Amniotic epithelial cell (primary cell): ENCODE measurements at regions not wholly inside any gene's neighbourhood (a gene's known extent, or its start where the extent isn't known, plus 50 kb on each side); places are given as distances from the start of the nearest gene placed in this dataset.
A peak's percentile ranks its signal among the peaks of the same experiment; 100 is the strongest.

ENCODE experiments used
- DNase-seq: peaks from one replicate; pipeline ENCODE4 v3.0.0-alpha.2; 2010; ENCODE audit warnings: low read depth

DNA sequence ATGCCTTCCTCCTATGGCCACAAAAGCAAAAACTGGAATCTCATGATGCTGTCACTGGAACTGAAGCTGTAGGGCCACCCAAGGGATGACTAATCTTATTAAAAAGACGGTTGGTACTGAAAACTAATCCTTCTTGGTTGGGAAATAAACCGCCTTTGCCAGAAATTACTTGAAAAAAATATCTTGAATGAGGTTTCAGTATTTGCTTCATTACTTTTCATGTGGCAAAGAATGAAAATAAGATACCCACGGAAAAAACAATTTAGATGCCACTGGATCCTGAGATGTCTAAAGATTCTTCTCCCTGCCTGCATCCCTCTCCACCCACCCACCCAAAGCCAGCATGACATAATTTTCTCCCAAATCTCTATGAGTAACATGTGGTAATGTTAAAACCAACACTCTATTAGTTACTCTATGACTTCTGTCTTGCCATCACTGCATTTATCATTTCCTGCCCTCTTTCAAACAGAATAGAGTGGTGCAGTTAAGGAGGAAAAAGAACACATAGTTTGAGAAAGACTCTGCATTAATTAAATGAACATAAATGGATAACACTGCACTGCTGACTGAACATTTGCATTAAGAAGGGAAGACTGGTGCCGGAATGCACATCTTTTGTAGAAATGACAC lies 111.8 kb upstream of the DPH6 start:
- DNase-seq: peak; percentile 54

DNA sequence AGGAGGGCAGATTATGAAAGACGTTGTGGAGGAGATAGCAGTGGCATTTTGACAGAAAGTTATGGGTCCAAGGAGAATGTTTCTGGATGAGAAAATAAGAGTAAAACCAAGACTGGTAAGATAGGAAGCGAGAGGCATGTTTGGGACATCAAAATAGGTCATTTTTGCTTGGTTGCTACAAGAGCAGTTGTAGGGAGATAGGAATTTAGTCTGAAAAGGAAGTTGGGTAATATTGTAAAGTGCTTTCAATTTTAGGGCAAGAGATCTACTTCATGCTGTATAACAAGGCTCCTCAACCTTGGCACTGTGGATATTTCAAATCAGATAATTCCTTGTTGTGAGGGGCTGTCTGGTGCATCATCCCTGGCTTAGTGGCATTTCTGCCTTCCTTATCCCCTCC lies 118.0 kb upstream of the DPH6 start:
- DNase-seq: peak; percentile 34

DNA sequence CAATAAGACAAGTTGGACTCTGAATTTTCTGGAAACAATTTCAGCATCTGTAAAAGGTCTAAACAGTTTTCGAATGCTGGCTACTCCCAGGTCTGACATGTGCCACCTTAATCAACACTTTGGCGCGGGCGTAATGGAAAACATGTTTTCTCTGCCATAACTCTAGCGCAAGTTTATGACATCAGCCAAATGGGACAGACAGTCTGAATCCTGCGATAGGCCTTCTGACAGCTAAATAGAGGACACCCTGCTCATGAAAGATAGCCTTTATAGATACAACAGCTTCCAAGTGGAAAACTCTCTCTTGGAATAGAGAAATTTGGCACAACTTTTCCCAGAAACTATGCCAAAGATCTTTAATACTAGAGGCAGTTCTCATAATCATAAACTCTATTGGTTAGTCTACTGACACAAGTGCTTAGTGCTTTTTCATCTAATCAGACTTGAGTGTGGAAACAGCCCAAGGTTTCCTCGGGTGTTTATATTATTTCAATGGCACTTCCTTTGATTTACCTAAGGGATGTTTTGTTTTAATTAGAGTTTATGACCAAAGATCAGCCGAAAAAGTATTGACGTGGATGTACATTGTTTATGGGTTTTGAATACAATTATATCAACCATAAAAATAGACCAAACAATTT lies 120.1 kb upstream of the DPH6 start:
- no peak for DNase-seq

DNA sequence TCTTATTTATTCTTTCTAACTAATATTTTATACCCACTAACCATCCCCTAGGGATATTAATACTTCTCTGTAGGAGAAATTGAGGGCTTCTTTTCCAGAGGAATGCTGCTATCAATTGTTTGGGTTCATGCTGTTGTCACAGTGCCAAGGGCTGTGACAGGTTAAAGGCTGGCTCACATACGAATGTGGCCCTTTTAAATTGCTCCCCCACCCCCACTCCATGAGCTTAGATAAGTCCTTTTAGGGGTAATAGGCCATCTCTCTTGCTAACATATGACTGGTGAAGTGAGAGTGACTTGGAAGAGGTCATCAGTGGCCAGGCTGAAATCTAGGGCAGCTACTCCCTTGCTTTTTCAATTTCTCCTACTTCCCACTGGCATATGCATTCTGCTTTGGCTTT lies 121.9 kb upstream of the DPH6 start:
- no peak for DNase-seq

DNA sequence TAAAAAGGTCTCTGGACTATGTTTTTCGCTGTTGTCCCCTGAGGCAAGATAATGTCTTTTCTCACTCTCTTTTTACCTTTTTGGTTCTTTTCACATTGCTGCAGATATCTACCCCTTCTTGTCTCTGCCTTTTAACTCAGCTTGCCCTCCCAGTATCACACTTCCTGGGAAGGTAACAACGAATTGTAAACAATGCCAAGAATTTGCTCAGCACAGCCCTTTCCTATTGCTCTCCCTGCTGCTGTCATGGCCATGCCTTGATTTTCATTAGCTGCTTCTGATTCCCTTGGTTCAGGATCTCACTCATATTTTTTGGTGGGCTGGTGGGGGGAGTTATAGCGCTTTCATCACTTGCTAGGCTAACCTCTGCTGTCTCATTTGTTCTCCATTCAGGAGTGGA lies 123.1 kb upstream of the DPH6 start:
- no peak for DNase-seq

DNA sequence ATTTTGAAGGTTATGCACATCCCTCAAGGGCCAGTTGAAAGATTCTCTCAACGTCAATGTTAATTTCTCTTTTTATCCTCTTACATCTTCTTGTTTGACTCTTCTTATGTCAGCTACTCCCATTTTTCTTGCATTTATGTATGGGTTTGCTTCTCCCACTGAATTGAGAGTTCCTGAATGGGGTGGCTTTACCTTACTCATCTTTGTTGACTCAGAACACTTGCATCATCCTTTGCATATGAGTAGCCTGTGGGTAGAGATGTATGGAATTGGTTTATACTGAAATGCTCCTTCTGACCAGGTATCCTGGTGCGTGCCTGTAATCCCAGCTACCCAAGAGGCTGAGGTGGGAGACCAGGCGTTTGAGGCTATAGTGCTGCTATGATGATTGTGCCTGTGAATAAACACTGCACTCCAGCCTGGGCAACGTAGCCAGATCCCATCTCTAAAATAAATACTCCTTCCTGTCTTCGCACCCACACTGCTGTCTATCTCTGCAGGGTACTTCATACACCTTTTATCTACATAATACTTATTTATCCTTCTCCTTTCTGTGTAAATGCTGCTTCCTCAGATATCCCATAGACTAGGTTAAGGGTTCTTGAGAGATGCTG lies 123.6 kb upstream of the DPH6 start:
- no peak for DNase-seq

DNA sequence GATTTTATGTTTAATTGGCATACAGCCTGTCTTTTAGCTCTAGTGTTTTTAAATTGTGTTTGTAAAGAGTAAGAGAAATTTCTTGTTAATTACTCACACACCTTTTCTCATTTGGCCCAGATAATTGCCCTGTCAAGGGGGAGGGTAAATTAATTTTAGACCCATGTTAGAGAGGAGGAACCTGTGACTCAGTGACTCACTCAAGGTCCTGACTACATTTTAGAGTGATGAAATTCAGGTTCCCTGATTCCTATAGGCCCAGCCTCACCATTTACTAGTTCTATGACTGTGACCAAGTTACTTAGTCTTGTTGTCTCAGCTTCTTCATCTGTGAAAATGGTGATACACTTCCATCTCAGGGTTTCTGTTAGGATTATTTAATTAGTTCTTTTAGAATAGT lies 125.2 kb upstream of the DPH6 start:
- peak; percentile 55 for DNase-seq

DNA sequence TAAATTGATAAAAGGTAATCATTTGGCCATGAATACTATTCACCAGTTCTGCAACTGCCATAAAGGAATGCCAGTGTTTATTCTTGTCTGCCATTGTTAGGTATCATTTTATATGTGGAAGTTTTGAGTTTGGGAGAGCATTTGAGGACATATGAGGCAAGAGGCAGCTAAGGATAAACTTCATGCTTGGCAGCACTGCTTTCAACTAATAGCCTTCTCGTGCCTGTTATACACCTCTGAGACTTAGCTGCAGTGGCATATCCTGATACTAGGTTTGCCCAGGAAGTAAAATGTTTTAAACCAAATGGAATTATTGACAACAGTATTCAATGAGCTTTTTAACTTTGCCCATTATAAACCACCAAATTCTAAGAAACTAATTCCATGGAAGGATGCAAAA lies 126.0 kb upstream of the DPH6 start:
- DNase-seq: no peak

DNA sequence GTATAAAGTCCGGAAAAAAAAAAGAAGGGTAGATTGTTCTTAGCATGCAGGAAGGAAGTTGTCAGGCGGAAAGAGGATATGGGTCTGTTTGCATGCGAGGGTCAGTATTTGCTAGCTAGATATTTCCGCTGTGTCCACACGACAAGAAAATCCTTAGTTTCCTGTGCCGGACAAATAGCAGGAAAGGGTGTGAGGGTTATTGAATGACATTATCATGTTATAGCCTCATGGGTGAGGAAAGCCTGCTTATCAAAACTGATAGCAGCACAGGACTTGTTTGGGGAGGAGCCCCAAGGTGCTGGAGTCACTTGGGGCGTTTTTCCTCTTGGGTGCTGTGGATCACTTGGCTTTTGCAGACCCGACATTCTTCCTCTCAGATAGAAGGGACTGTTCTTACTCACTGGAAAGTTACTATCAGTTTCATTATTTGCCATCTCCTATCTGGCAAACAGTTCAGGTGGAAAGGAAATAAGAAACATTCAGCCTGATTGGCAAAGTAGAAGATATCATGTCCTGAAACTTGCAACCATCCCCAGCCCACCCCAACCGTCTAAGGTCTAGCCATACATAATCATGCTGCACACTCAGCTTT lies 127.2 kb upstream of the DPH6 start:
- no peak for DNase-seq

DNA sequence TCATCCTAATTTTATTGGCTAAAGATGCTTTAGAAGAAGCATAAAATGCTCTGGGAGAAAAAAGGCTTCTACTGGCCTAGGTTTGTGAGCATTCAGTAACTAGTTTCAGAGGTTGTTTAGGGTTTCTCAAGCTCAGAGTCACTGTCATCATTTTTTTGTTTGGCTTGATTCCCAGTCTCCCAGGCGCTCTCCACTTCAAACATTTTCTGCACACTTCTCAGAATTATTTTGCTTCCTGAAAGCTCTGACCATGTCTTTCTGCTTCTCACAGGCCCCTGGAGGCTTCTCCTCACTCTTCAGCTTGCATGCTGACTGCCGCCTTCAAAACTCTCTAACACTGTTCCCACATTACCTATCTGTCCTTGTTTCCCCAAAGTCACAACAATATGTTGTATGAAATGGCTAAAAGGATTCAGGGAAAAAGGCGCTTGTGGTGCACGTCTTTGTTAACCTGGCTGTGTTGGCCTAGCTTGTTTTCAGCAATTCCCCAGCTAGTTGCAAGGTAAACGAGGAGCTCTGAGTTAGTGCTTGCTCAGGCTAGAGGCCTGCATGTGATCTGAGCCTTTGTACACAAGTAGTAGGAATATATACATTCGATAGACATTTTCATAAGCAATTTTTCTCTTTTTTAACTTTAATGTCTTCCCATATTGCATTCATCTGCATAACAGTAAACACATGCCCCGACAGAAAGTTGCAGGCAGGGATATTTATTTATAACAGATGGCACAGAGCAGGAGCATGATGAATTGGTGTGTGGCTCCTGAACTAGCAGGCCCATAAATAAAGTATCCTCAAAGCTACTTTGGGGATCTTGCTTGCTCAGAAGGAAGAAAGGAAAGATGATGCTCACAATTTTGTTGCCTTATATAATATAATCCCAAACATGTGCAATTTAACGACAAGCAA lies 129.2 kb upstream of the DPH6 start:
- peak; percentile 57 for DNase-seq

DNA sequence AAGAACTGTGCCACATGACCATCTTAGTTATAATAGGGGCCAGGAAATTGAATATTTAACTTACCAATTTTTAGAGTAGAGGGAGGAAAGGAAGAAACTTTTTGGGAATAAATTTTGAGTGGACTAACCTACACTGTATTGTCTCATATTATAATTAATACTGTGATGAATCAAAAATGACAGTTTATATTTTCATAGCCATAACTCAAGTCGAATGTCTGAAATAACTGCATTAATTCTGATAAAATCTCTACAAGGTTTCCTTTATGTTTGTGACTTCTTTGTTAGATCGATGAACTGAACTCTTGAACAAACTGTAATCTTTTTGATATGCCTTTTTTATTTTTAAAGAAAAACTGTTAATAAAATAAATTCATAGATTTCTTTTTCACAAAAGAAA lies 132.8 kb upstream of the DPH6 start:
- no peak for DNase-seq

DNA sequence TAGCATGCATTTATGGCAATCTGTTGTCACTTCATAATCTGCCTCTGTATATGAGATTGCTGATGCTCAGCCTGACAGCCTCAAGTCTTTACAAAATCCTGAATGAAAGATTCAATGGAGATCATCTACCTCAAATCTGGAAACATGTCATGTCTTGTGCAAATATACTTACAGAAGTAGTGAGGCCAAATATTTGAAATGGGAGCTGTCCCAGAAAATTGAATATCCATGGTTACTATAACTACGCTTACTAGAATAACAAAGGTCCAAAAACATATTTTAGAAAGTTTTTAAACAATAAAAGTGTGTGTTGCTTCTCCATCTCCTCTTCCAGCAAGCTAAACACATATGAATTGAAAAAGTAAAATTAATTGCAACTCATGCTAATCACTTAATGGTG lies 133.2 kb upstream of the DPH6 start:
- no peak for DNase-seq

DNA sequence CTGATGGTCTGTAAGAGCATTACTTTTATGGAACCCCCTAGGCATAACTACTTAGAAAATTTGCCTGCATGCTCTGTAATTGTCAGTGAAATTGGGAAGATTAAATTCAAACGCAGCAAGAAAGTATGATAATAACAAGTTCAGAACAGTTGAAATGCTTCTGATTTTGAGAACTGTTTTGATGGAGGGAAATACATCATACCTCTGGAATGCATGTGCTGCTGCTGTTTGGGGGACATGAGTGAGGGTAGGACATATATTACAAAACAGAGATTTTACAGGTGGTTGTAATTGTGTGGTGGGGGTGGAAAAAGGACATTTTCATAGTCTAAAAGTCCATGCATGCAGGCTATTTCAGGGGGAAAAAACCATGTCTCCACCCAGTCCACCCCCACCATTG lies 135.0 kb upstream of the DPH6 start:
- no peak for DNase-seq

DNA sequence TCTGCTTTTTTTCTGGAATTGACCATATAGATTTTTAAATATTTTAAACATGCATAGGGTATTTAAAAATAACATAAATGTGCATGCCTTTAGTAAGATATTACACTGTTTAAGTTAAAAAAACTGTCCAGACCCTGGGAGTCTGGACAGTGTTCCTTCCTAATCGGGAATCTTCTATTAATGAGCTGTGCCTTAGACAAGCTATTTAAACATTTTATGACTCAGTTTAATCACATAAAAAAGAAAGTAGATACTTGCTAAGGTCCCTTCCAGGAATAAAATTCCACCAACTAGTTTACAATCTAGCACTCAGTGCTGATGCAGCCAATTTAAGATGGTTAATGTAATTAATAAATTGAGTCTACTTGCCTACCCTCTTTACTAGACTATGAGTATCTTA lies 140.4 kb upstream of the DPH6 start:
- DNase-seq: no peak

DNA sequence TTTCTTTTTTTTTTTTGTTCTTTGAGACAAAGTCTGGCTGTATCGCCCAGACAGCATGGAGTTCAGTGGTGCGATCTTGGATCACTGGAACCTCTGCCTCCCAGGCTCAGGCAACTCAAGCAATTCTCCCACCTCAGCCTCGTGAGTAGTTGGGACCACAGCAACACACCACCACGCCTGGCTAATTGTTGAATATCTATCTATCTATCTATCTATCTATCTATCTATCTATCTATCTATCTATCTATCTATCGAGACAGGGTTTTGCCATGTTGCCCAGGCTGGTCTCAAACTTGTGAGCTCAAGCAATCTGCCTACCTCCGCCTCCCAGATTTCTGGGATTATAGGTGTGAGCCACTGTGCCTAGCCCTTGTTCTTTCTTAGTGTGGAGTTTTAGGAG lies 143.3 kb upstream of the DPH6 start:
- no peak for DNase-seq

DNA sequence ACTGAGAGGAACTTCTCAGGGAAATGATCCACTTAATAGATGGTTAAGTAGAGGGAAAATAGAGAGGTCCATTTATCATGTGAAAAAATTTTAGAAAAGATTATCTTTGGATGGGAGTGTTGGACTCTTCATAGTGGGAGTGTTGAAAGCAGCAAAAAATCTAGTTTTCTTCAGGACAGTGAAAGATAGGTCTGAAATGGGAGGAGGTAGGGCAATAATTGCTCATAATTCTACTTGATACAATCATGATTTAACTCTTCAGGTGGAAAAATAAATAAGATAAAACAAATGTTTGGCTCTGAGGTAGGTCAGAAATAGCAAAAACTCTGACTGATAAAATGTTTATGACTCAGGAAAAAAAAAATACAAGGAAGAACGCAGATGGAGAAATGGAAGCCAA lies 144.1 kb upstream of the DPH6 start:
- peak; percentile 68 for DNase-seq

DNA sequence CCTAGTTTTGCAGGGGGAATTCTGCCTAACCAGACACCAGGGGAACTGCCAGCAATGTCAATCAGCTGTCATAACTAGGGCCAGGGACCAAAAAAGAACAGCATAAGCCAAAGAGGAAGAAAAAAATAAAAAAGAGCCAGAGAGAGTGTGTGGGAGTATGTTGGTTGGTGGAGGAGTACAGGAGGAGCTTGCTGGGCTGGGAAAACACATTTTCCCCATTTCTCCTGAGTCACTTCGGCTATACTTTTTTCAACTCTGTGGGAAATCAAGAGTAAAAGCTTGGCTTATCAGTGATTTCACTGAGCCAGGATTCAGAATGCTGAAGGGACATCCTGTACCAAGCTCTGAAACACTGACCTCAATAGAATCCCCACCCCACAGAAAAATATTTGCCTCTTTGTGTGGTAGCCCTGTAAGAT lies 144.7 kb upstream of the DPH6 start:
- peak; percentile 100 for DNase-seq

DNA sequence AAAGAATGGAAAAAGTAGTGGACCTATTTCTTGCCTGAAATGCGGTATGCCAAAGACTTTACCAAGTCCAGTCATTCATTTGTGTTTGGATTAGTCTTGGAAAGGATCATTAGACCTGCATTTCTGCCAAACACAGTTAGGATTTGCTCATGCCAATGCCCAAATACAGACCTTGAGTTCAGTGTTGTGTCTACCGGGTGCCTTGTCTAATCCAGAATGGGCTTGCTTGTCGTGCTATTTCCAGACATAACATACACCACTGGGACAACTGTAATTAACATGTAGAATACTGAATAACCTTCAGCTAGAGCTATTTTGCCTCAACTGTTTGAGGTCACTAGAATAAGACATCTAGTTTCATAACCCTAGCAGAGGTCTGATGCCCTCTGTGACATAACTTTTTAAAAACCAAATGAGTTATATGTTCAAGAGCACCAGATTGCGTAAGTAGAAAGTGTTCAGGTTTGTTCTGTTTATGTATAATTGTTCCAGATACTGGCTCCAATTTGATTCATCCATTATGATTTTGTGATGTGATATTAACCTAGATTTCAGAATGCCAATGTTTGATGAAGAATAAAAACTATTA lies 145.3 kb upstream of the DPH6 start:
- peak; percentile 62 for DNase-seq

DNA sequence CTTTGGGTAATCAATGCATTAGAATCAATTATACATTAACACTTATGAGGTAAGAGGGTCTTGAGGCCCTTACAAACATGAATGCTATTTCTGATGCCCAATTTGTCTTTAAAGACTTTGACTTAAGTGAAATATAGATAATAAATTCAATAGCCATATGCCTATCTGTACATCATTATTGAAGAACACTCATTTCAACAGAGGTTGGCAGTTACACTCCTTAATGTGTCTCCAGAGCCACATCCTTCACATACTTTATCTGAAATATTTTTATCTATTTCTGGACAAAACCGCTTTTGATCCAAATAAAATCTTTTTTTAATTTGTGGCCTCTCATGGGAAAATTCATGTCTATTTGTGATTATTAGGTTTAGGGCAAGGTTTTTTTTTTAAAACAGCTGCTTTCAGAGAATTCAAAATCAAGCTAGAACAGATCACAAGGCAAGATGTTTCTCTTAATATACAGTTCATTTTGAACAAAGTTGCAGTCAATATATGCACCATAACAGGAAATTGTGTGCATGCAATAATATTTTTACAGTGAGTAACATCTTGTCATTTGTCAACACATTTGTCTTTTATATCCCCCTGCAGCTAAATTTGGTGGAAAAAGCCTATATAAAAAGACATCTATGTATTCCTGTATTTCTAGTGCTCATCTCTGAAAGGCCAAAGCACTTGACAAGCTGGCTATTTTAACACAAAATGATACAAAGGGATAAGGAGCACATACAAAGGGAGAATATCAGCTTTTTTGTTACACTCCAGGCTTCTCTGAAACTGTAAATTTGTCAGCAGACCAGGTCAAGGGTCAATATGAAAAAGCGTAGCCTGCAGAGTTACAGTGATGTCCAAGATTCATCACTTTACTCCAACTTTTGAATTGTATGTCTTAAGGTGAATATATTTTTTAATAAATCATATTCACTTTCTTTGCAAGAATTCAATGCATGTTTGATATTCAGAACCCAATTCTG lies 146.2 kb upstream of the DPH6 start:
- no peak for DNase-seq

DNA sequence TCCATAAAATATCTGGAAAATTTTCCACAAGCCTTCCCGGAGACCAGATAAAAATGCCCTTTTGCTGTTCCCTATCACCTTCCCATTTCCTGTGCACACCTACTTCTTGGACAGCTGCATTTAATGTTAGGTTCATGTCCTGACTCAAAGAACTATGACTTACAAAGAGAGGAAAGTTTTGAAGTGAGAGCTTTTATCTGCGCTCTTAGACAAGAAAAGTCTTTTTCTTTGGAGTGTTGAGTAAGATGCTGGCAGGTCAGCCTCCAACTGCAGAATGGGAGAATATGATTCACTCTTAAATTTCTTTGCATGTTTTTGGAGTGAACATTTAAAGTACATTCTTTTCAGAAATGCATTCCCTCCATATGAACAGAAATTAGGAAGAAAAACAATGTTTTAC lies 147.3 kb upstream of the DPH6 start:
- peak; percentile 84 for DNase-seq

DNA sequence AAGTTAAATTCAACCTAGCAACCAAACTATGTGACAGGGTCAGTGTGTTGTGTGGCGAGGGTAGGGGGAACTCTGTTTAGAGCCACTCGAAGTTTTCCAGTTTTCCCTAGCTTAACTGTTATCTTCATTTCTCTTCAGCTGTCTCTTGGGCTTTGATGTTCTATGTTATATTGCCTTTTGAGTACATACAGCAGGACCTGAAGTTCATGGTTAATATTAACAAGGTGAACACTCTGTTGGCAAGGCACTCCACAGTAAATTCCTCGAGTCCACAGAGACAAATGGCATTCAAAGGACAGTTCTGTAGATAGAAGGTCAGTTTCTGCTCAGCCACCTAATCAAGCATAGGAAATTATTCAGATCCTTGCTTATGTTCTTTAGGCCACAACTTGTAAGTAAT lies 147.9 kb upstream of the DPH6 start:
- no peak for DNase-seq
